IMR-90 (cell line): ENCODE measurements at regions not wholly inside any gene's neighbourhood (a gene's known extent, or its start where the extent isn't known, plus 50 kb on each side); places are given as distances from the start of the nearest gene placed in this dataset.

Source experiments
- ATAC-seq: fragments of 200-7000 bp; cut with Tn5 transposase; 2 replicates; pipeline ENCODE4 v1.9.1; 2020; ENCODE audit warnings: low read depth, mild to moderate bottlenecking, moderate library complexity
- BruUV-seq: library from RNA; stranded (reverse); fragments of 400-500 nt; replicated peaks from 2 replicates; lab custom pipeline; 2021; lab: Mats Ljungman, UMichigan
- CTCF ChIA-PET: fragments of 300-600 bp; formaldehyde crosslinking; extraction: SDS; loops from one replicate; lab custom pipeline; 2021; ENCODE audit warnings: antibody characterized with exemption; lab: Yijun Ruan, JAX
- POLR2A ChIA-PET: fragments of 300-600 bp; sonication (Branson Sonifier 250); formaldehyde crosslinking; loops from one replicate; lab custom pipeline; 2022; ENCODE audit warnings: antibody characterized with exemption; ENCODE audit not compliant: unreplicated experiment; lab: Charles Lee
- DNase-seq: peaks from one replicate; pipeline ENCODE4 v3.0.0; 2013
- H2AFZ ChIP-seq: replicated peaks from 2 replicates; pipeline ENCODE3; 2013; ENCODE audit warnings: low read length, mild to moderate bottlenecking; ENCODE audit not compliant: poor library complexity
- H2AK5ac ChIP-seq: 2 replicates; pipeline ENCODE4 v1.6.1; 2013; ENCODE audit warnings: low read depth, low read length, inconsistent platforms
- H2AK9ac ChIP-seq: replicated peaks from 2 replicates; pipeline ENCODE3; 2013; ENCODE audit warnings: mild to moderate bottlenecking, low read depth, low read length, moderate library complexity; ENCODE audit not compliant: poor library complexity
- H2BK120ac ChIP-seq: 2 replicates; pipeline ENCODE4 v1.6.1; 2013; ENCODE audit warnings: low read depth, low read length, inconsistent platforms
- H2BK15ac ChIP-seq: 3 replicates; pipeline ENCODE4 v1.6.1; 2013; ENCODE audit warnings: low read depth, low read length, inconsistent platforms
- H2BK20ac ChIP-seq: 2 replicates; pipeline ENCODE4 v1.6.1; 2013; ENCODE audit warnings: low read depth, mild to moderate bottlenecking, inconsistent platforms, low read length, moderate library complexity
- H2BK5ac ChIP-seq: 2 replicates; pipeline ENCODE4 v1.6.1; 2013; ENCODE audit warnings: mild to moderate bottlenecking, low read depth, low read length, inconsistent platforms; ENCODE audit not compliant: poor library complexity, severe bottlenecking
- H3K14ac ChIP-seq: replicated peaks from 2 replicates; pipeline ENCODE4 v1.6.1; 2013; ENCODE audit warnings: low read depth, low read length, inconsistent platforms
- H3K18ac ChIP-seq: 2 replicates; pipeline ENCODE4 v1.6.1; 2013; ENCODE audit warnings: low read depth, low read length, control low read depth
- H3K23ac ChIP-seq: 2 replicates; pipeline ENCODE4 v1.6.1; 2013; ENCODE audit warnings: low read depth, low read length, inconsistent platforms
- H3K27ac ChIP-seq: 2 replicates; pipeline ENCODE4 v1.5.1; 2013; ENCODE audit warnings: mild to moderate bottlenecking, control low read depth, low read length; ENCODE audit not compliant: insufficient read depth
- H3K27me3 ChIP-seq: 2 replicates; pipeline ENCODE4 v1.6.1; 2013; ENCODE audit warnings: low read length; ENCODE audit not compliant: control insufficient read depth, insufficient read depth
- H3K36me3 ChIP-seq: 2 replicates; pipeline ENCODE4 v1.6.1; 2013; ENCODE audit warnings: low read length, mixed read lengths; ENCODE audit not compliant: control insufficient read depth, insufficient read depth
- H3K4ac ChIP-seq: 2 replicates; pipeline ENCODE4 v1.6.1; 2013; ENCODE audit warnings: low read depth, low read length, inconsistent platforms
- H3K4me1 ChIP-seq: 2 replicates; pipeline ENCODE4 v1.6.1; 2013; ENCODE audit warnings: low read length, mixed read lengths; ENCODE audit not compliant: control insufficient read depth, insufficient read depth
- H3K4me2 ChIP-seq: 2 replicates; pipeline ENCODE4 v1.6.1; 2013; ENCODE audit warnings: low read depth, mild to moderate bottlenecking, control low read depth, low read length, moderate library complexity
- H3K4me3 ChIP-seq: 2 replicates; pipeline ENCODE4 v1.5.1; 2013; ENCODE audit warnings: low read depth, mild to moderate bottlenecking, control low read depth, low read length, moderate library complexity; ENCODE audit not compliant: insufficient read depth
- H3K56ac ChIP-seq: 2 replicates; pipeline ENCODE4 v1.6.1; 2013; ENCODE audit warnings: low read length, inconsistent platforms; ENCODE audit not compliant: insufficient read depth; ENCODE audit errors: extremely low read depth
- H3K79me1 ChIP-seq, 2 experiments: 2 replicates each; pipeline ENCODE4 v1.6.1; 2013; ENCODE audit warnings: low read length in 2 of 2, inconsistent platforms in 1 of 2, low read depth in 1 of 2
- H3K9ac ChIP-seq: 2 replicates; pipeline ENCODE4 v1.6.1; 2013; ENCODE audit warnings: low read depth, low read length, control low read depth
- H3K9me1 ChIP-seq: 2 replicates; pipeline ENCODE4 v1.6.1; 2013; ENCODE audit warnings: low read length, inconsistent platforms; ENCODE audit not compliant: insufficient read depth
- H3K9me3 ChIP-seq: 2 replicates; pipeline ENCODE4 v1.6.1; 2013; ENCODE audit warnings: low read length; ENCODE audit not compliant: control insufficient read depth, insufficient read depth
- H4K20me1 ChIP-seq: 2 replicates; pipeline ENCODE4 v1.6.1; 2013; ENCODE audit warnings: low read length, inconsistent platforms; ENCODE audit not compliant: insufficient read depth
- H4K5ac ChIP-seq: 2 replicates; pipeline ENCODE4 v1.6.1; 2013; ENCODE audit warnings: mild to moderate bottlenecking, low read depth, low read length, control low read depth
- H4K8ac ChIP-seq, 2 experiments: 2 replicates each; pipeline ENCODE4 v1.6.1; 2013; ENCODE audit warnings: low read depth in 2 of 2, low read length in 2 of 2, control low read depth in 1 of 2, inconsistent platforms in 1 of 2
- H4K91ac ChIP-seq: 2 replicates; pipeline ENCODE4 v1.6.1; 2013; ENCODE audit warnings: low read depth, low read length, inconsistent platforms; ENCODE audit not compliant: insufficient read depth
- BHLHE40 ChIP-seq: fragments of 150-350 bp; IDR thresholded peaks from 2 replicates; pipeline ENCODE4 v1.6.1; 2016; ENCODE audit warnings: mild to moderate bottlenecking, low read depth, low read length
- CEBPB ChIP-seq: IDR thresholded peaks from 2 replicates; pipeline ENCODE4 v1.6.1; 2012; ENCODE audit warnings: low read depth, low read length, improper control_type of control experiment
- CHD1 ChIP-seq: IDR thresholded peaks from 2 replicates; pipeline ENCODE4 v1.6.1; 2012; ENCODE audit warnings: low read depth, low read length, improper control_type of control experiment
- ELK1 ChIP-seq: fragments of 150-350 bp; IDR thresholded peaks from 2 replicates; pipeline ENCODE4 v1.6.1; 2016; ENCODE audit warnings: low read depth, mild to moderate bottlenecking, low read length, moderate library complexity, borderline replicate concordance
- FOS ChIP-seq: fragments of 150-350 bp; IDR thresholded peaks from 2 replicates; pipeline ENCODE4 v1.6.1; 2016; ENCODE audit warnings: low read depth, low read length
- MAFK ChIP-seq: IDR thresholded peaks from 2 replicates; pipeline ENCODE4 v1.6.1; 2012; ENCODE audit warnings: low read depth, low read length, improper control_type of control experiment
- MXI1 ChIP-seq: IDR thresholded peaks from 2 replicates; pipeline ENCODE4 v1.6.1; 2012; ENCODE audit warnings: low read depth, mild to moderate bottlenecking, low read length, moderate library complexity, borderline replicate concordance
- POLR2A ChIP-seq: IDR thresholded peaks from 2 replicates; pipeline ENCODE4 v1.6.1; 2012; ENCODE audit warnings: mild to moderate bottlenecking, low read depth, low read length
- RCOR1 ChIP-seq: IDR thresholded peaks from 2 replicates; pipeline ENCODE4 v1.6.1; 2012; ENCODE audit warnings: mild to moderate bottlenecking, low read length, improper control_type of control experiment; ENCODE audit not compliant: insufficient replicate concordance
- RFX5 ChIP-seq: IDR thresholded peaks from 2 replicates; pipeline ENCODE4 v1.8.0; 2012; ENCODE audit warnings: low read depth, mild to moderate bottlenecking, low read length, moderate library complexity
- SMC3 ChIP-seq: fragments of 150-350 bp; IDR thresholded peaks from 2 replicates; pipeline ENCODE4 v1.6.1; 2016; ENCODE audit warnings: low read depth, mild to moderate bottlenecking, antibody characterized with exemption, low read length, moderate library complexity
- USF2 ChIP-seq: fragments of 150-350 bp; IDR thresholded peaks from 2 replicates; pipeline ENCODE4 v1.6.1; 2017; ENCODE audit warnings: mild to moderate bottlenecking, antibody characterized with exemption, low read length, low read depth
- WGBS, 2 experiments: methylation state at CpG; one replicate each; pipeline versions ENCODE4 v1.1.5 to v1.1.7; 2013; ENCODE audit warnings: missing lambda C conversion rate in 2 of 2; ENCODE audit not compliant: insufficient read length in 1 of 2; ENCODE audit errors: extremely low coverage in 2 of 2; 5-methylcytosine and 5-hydroxymethylcytosine counted together
- dilution Hi-C: fragments of 300-500 bp; cut with HindIII; formaldehyde crosslinking; loops from one replicate; pipeline ENCODE4 v1.14.3; 2018; ENCODE audit warnings: low sequenced_read_pairs; ENCODE audit not compliant: unreplicated experiment
- in situ Hi-C: fragments of 300-500 bp; cut with MboI; formaldehyde crosslinking; loops from 3 replicates; pipeline ENCODE4 v1.14.3; 2019; ENCODE audit warnings: low sequenced_read_pairs, inconsistent platforms, mixed read lengths
- intact Hi-C: fragments of 100-400 bp; cut with micrococcal nuclease; formaldehyde crosslinking; loops from 2 replicates; pipeline ENCODE4 v1.10.0; 2022

GRCh38 chr3:5423523-5423922, 236.0 kb downstream of the EDEM1 start:
- no peak overlapping the region for H4K8ac ChIP-seq
- H2AK9ac ChIP-seq: no peak overlapping the region
- no peak overlapping the region for H4K5ac ChIP-seq
- no peaks in the 10 kb centered on the region for H3K9me1 ChIP-seq
- no peaks in the 10 kb centered on the region for H3K4me1 ChIP-seq
- no peak overlapping the region for H4K91ac ChIP-seq
- no peak overlapping the region for H3K56ac ChIP-seq
- TF ChIP-seq RCOR1 (no peak), CEBPB (no peak), FOS (no peak), MXI1 (no peak), BHLHE40 (no peak), MAFK (no peak), USF2 (no peak), ELK1 (no peak), CHD1 (no peak), POLR2A (no peak), SMC3 (no peak), RFX5 (no peak)
- POLR2A ChIA-PET: no interaction called here
- H3K27ac ChIP-seq: no peak overlapping the region
- no CpG with 5 or more reads among the region's 2 CpGs for WGBS, 2 experiments
- no peaks in the 10 kb centered on the region for H3K36me3 ChIP-seq
- no peak overlapping the region for H3K9ac ChIP-seq
- dilution Hi-C loops (no loop called here), intact Hi-C loops (no loop called here), in situ Hi-C loops (no loop called here)
- no peak overlapping the region for H2AFZ ChIP-seq
- CTCF ChIA-PET: no interaction called here
- no peak overlapping the region for H3K4me2 ChIP-seq
- no peak overlapping the region for H2BK120ac ChIP-seq
- H2BK15ac ChIP-seq: no peak overlapping the region
- no peak overlapping the region for H3K14ac ChIP-seq
- no peak overlapping the region for H3K4me3 ChIP-seq
- H3K18ac ChIP-seq: no peak overlapping the region
- no peak for DNase-seq
- no peak for ATAC-seq
- no peak overlapping the region for H3K4ac ChIP-seq
- no peaks in the 10 kb centered on the region for H3K27me3 ChIP-seq
- H3K9me3 ChIP-seq: peaks cover 2% of the 10 kb centered on the region; the same call in 1 of the 2 replicates
- H3K23ac ChIP-seq: no peak overlapping the region
- BruUV-seq: no TSS peak
- no peaks in the 10 kb centered on the region for H3K79me1 ChIP-seq
- no peak overlapping the region for H2BK20ac ChIP-seq
- H2AK5ac ChIP-seq: no peak overlapping the region
- H2BK5ac ChIP-seq: no peak overlapping the region
- H4K20me1 ChIP-seq: no peaks in the 10 kb centered on the region
